NCI-H1105 treated with DMSO at 0.1 percent for 48 hours (cell line): ENCODE measurements at regions not wholly inside any gene's neighbourhood (a gene's known extent, or its start where the extent isn't known, plus 50 kb on each side); places are given as distances from the start of the nearest gene placed in this dataset.
"Not testable (repeated sequence)": the region's sequence is repeated elsewhere in the genome, so short reads cannot be mapped to it uniquely, and the experiment has no call there.

ENCODE experiments used
- DNase-seq: peaks from one replicate; lab custom pipeline; 2025; lab: John Stamatoyannopoulos, UW

DNA sequence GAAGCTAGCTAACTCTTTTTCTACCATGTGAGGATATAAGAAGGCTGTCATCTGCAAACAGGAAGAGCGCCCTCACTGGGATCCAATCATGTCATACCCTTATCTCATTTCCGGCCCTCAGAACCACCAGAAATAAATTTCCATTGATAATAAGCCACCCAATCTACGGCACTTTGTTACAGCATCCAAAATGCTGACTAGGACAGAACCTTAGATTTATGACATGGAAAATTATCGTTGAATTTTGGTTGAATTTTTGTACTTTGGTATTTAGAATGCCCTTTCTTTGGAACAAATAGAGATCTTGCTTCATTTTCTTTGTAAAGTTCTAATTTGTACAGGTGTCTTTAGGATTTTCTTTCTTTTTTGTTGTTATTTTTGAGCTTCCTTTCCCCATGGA, 53.3 kb upstream of the CYLC2 start:
- DNase-seq = no peak

- no peak for DNase-seq
Observed at GRCh38 chr9:102922526-102922925, 72.6 kb upstream of the CYLC2 start.

- DNase-seq = no peak
Observed at GRCh38 chr9:102911185-102911584, 83.9 kb upstream of the CYLC2 start.

GRCh38 chr9:102905795-102906194, 89.3 kb upstream of the CYLC2 start:
- not testable (repeated sequence) for DNase-seq

- no peak for DNase-seq
Observed at GRCh38 chr9:102892025-102892424, 103.1 kb upstream of the CYLC2 start.

DNA sequence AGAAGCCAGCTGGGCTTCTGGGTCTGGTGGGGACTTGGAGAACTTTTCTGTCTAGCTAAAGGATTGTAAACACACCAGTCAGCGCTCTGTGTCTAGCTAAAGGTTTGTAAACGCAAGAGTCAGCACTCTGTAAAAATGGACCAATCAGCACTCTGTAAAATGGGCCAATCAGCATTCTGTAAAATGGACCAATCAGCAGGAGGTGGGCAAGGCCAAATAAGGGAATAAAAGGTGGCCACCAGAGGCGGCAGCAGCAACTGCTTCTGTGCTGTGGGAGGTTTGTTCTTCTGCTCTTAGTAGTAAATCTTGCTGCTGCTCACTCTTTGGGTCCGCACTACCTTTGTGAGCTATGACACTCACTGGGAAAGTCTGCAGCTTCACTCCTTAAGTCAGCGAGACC, 106.4 kb upstream of the CYLC2 start:
- not testable (repeated sequence) for DNase-seq

GRCh38 chr9:102875687-102876086, 119.4 kb upstream of the CYLC2 start:
- DNase-seq = no peak

DNA sequence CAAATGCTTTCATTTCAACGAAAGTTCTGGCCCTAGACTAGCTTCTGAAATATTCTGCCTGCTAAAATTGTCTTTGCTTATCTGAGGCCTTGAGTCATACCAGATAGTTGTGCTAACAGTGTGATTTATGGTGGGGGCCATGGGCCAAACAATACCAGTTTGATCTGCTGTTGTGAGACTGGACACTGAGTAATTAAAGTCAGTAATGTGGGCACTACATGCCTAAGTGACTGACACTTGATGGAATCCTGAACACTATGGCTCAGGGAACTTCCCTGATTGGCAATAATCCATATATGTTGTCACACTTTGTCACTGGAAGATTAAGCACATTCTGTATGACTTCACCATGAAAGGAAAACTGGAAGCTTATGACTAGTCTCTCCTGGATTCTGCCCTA, 127.6 kb upstream of the CYLC2 start:
- DNase-seq = no peak

GRCh38 chr9:102862478-102862877, 132.7 kb upstream of the CYLC2 start:
- DNase-seq = no peak

- DNase-seq = no peak
Observed at GRCh38 chr9:102855641-102856040, 139.5 kb upstream of the CYLC2 start.

- DNase-seq = peak; percentile 31
Observed at GRCh38 chr9:102845827-102846371, 149.2 kb upstream of the CYLC2 start.

GRCh38 chr9:102844716-102845115, 150.4 kb upstream of the CYLC2 start:
- DNase-seq = no peak

DNA sequence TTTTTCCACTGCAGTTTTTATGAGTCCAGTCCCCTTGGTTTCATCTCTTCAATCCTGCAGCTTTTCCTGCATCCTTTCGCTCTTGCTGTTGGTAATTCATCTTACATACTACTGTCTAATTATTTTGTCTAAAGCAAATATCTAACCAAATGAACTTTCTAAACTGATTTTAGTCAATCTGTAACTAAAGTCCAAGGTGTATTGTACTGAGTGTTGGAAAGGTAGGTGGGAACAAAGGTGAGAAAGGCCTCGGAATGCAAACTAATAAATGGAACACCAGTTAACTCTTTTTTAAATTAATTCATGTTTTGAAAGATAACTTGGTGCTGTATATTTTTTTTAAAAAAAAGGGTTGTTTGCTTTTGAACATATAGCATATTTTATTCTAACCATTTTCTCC, 152.7 kb upstream of the CYLC2 start:
- DNase-seq = no peak

GRCh38 chr9:102841376-102841775, 153.8 kb upstream of the CYLC2 start:
- DNase-seq = no peak

GRCh38 chr9:102840335-102840734, 154.8 kb upstream of the CYLC2 start:
- DNase-seq = no peak

DNA sequence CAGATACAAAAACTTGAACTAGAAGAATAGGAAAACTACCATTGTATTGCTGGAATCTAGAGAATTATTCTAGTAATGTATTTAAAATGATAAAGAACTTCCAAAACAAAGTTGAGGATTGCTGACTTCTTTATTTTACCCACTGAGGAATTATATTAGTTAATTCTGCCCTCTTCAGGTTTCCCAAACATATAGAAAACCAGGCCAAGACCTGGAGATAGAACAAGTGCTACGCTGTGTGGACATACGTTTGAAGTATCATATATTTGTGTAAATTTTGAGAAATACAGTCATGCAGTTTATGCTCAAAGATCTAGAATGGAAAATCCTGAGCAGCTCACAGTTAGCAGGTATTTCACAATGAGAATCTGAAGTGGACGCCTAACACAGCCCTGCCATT, 162.3 kb upstream of the CYLC2 start:
- no peak for DNase-seq

DNA sequence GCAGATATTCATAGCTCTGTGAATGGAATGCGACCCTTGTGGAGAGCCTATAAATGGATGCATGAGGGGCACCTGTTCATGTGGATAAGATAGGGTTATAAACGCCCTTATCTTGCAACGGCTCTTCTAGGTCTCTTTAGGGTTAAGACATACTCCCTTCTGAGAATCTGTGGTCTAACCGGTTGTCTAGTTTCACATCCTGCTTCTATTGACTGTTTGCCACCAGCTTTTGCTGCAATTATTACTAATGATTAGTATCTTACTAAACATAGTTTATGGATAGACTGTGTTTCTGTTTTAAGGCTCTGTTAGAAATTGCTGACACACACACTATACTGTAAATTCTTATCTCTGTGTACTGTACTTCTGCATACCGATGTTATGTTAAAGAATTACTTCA, 198.9 kb upstream of the CYLC2 start:
- DNase-seq = no peak

GRCh38 chr9:102795532-102795931, 199.6 kb upstream of the CYLC2 start:
- no peak for DNase-seq

DNA sequence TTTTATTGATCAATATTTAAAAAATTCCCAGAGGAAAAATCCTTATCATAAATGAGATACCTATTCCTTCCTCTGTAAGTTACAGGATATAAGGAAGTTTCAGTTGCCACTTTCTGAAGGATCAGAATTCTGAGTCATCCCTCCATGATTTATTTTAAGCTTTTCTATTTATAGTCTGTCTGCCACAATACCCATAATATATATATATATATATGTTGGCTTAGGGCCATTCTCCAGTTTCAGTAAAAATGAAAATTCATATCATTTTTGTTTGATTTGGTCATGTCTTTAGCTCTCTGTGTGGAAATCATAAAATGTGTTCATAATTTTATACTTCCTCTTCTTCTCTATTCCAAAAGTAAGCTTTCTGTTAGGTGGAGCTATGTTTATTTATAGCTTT, 215.8 kb upstream of the CYLC2 start:
- DNase-seq = no peak

- DNase-seq = no peak
Observed at GRCh38 chr9:102778746-102779145, 216.4 kb upstream of the CYLC2 start.

GRCh38 chr9:102770704-102771103, 224.4 kb upstream of the CYLC2 start:
- DNase-seq = no peak

- no peak for DNase-seq
Observed at GRCh38 chr9:102769307-102769706, 225.8 kb upstream of the CYLC2 start.

DNA sequence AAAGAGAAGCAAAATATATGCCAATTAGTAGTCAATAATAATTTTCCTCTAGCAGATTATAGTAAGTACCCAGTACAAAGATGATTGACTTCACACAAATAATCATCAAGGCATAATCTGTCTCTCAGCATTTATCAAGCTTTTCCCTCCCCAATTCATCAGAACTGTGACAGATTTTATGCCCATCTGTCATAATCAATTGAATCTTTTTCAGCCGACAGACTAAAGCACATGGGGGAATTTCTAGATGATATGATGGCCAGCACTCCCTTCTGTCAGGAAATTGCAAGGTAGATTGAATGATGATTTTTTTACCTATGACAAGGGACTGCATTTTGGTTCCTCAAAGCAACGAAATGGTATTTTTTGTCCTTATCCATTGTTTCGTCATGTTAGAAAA, 227.1 kb upstream of the CYLC2 start:
- no peak for DNase-seq

GRCh38 chr9:102767076-102767475, 228.1 kb upstream of the CYLC2 start:
- DNase-seq = no peak

GRCh38 chr9:102740578-102740977, 254.6 kb upstream of the CYLC2 start:
- DNase-seq = no peak
